Right ventricle myocardium inferior (tissue), 1 donor: ENCODE measurements at regions not wholly inside any gene's neighbourhood (a gene's known extent, or its start where the extent isn't known, plus 50 kb on each side); places are given as distances from the start of the nearest gene placed in this dataset.
"Not testable (repeated sequence)": the region's sequence is repeated elsewhere in the genome, so short reads cannot be mapped to it uniquely, and the experiment has no call there.

Experiments
- ATAC-seq: fragments of 200-7000 bp; cut with Tn5 transposase; one replicate; pipeline ENCODE4 v1.9.1; 2020; ENCODE audit warnings: mild to moderate bottlenecking, moderate library complexity
- DNase-seq: peaks from one replicate; pipeline ENCODE4 v3.0.0; 2021; ENCODE audit errors: missing footprints
- intact Hi-C: fragments of 100-400 bp; cut with DNase I; formaldehyde crosslinking; loops from one replicate; pipeline ENCODE4 v1.11.0; 2022
- donor health status: DM: no; HTN: yes; CAD: no; lungs with severe emphysema.

GRCh38 chr2:186129767-186130581, 356.1 kb upstream of the ZC3H15 start:
- DNase-seq (no peak), ATAC-seq (no peak)
- intact Hi-C loops = no loop called here

- DNase-seq = no peak
- intact Hi-C loops = no loop called here
- ATAC-seq = no peak
Measured at GRCh38 chr2:186130748-186131641, 355.1 kb upstream of the ZC3H15 start.

GRCh38 chr2:186135686-186136085, 350.4 kb upstream of the ZC3H15 start:
- ATAC-seq (no peak), DNase-seq (no peak)
- intact Hi-C loops = no loop called here

GRCh38 chr2:186136860-186137259, 349.2 kb upstream of the ZC3H15 start:
- intact Hi-C loops = no loop called here
- no peak for DNase-seq
- ATAC-seq = no peak

- ATAC-seq (no peak), DNase-seq (no peak)
- intact Hi-C loops = no loop called here
Measured at GRCh38 chr2:186138845-186139244, 347.2 kb upstream of the ZC3H15 start.

- intact Hi-C loops = no loop called here
- ATAC-seq (no peak), DNase-seq (no peak)
Measured at GRCh38 chr2:186159101-186159500, 327.0 kb upstream of the ZC3H15 start.

- DNase-seq (no peak), ATAC-seq (no peak)
- intact Hi-C loops = no loop called here
Measured at GRCh38 chr2:186164325-186164724, 321.7 kb upstream of the ZC3H15 start.

- DNase-seq (no peak), ATAC-seq (no peak)
- intact Hi-C loops = no loop called here
Measured at GRCh38 chr2:186170693-186171092, 315.4 kb upstream of the ZC3H15 start.

- intact Hi-C loops = no loop called here
- ATAC-seq = no peak
- DNase-seq = no peak
Measured at GRCh38 chr2:186181625-186182024, 304.4 kb upstream of the ZC3H15 start.

- intact Hi-C loops, DNase-seq, ATAC-seq: not testable (repeated sequence)
Measured at GRCh38 chr2:186182366-186182765, 303.7 kb upstream of the ZC3H15 start.

GRCh38 chr2:186183406-186183805, 302.7 kb upstream of the ZC3H15 start:
- DNase-seq = no peak
- intact Hi-C loops = no loop called here
- ATAC-seq = no peak

GRCh38 chr2:186187854-186188253, 298.2 kb upstream of the ZC3H15 start:
- intact Hi-C loops = no loop called here
- DNase-seq (no peak), ATAC-seq (no peak)

- no peak for ATAC-seq
- DNase-seq = no peak
- intact Hi-C loops = no loop called here
Measured at GRCh38 chr2:186189816-186190215, 296.2 kb upstream of the ZC3H15 start.

- intact Hi-C loops = no loop called here
- DNase-seq = no peak
- ATAC-seq = no peak
Measured at GRCh38 chr2:186195696-186196095, 290.4 kb upstream of the ZC3H15 start.

- DNase-seq (no peak), ATAC-seq (no peak)
- intact Hi-C loops = no loop called here
Measured at GRCh38 chr2:186197955-186198354, 288.1 kb upstream of the ZC3H15 start.

- intact Hi-C loops = no loop called here
- DNase-seq = no peak
- no peak for ATAC-seq
Measured at GRCh38 chr2:186199029-186199428, 287.0 kb upstream of the ZC3H15 start.

GRCh38 chr2:186201371-186201770, 284.7 kb upstream of the ZC3H15 start:
- intact Hi-C loops = no loop called here
- DNase-seq (no peak), ATAC-seq (no peak)

- DNase-seq (no peak), ATAC-seq (no peak)
- intact Hi-C loops = no loop called here
Measured at GRCh38 chr2:186205254-186205911, 280.7 kb upstream of the ZC3H15 start.

- no peak for DNase-seq
- ATAC-seq = no peak
- intact Hi-C loops = no loop called here
Measured at GRCh38 chr2:186209532-186209931, 276.5 kb upstream of the ZC3H15 start.

- DNase-seq (no peak), ATAC-seq (no peak)
- intact Hi-C loops = no loop called here
Measured at GRCh38 chr2:186220409-186220808, 265.7 kb upstream of the ZC3H15 start.
